ENCODE measurements at regions not wholly inside any gene's neighbourhood (a gene's known extent, or its start where the extent isn't known, plus 50 kb on each side); places are given as distances from the start of the nearest gene placed in this dataset.
"Not testable (repeated sequence)": the region's sequence is repeated elsewhere in the genome, so short reads cannot be mapped to it uniquely, and the experiment has no call there.

DNA sequence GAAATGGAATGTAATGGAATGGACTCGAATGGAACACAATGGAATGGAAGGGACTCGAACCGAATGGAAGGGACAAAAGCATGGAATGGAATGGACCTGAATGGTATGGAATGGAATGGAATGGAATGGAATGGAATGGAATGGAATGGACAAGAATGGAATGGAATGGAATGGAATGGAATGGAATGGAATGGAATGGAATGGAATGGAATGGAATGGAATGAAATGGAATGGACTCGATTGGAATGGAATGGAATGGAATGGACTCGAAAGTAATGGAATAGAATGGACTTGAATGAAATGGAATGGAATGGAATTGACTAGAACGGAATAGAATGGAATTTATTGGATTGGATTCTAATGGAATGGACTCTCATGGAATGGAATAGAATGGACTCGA, 245.5 kb downstream of the CCT8L2 start:
- intact Hi-C loops (cut with micrococcal nuclease; ENCODE audit: unreplicated experiment); H3K4me3 ChIP-seq (ENCODE audit: low read depth in 2 of 2, low read length in 2 of 2); H3K4me1 ChIP-seq (ENCODE audit: control insufficient read depth, insufficient read depth, low read length); H3K36me3 ChIP-seq (ENCODE audit: control insufficient read depth, insufficient read depth, low read length); H3K9me3 ChIP-seq (ENCODE audit: control insufficient read depth, insufficient read depth, low read depth, low read length); H3K27ac ChIP-seq (ENCODE audit: low read length); ATAC-seq; H3K27me3 ChIP-seq (ENCODE audit: control insufficient read depth, insufficient read depth, low read length); CTCF ChIA-PET; POLR2A ChIA-PET; BruUV-seq (replicated peaks); in situ Hi-C loops (cut with HindIII; ENCODE audit: low pct_unique_long_range_greater_than_20kb, low sequenced_read_pairs); DNase-seq (ENCODE audit: low read depth, low spot score): not testable (repeated sequence)

DNA sequence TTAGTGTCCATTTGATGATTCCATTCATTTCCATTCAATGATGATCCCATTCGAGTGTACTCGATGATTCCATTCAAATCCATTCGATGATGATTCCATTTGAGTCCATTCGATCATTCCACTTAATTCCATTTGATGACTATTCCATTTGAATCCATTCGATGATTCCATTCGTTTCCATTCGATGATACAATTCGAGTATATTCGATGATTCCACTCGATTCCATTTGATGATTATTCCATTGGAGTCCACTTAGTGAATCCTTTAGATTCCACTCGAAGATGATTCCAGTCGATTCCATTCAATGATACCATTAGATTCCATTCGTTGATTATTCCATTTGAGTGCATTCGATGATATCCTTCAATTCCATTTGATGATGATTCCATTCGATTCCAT, 277.0 kb downstream of the CCT8L2 start:
- H3K27ac ChIP-seq (ENCODE audit: low read length); ATAC-seq; BruUV-seq (replicated peaks); DNase-seq (ENCODE audit: low read depth, low spot score); POLR2A ChIA-PET; H3K4me3 ChIP-seq (ENCODE audit: low read depth in 2 of 2, low read length in 2 of 2); H3K4me1 ChIP-seq (ENCODE audit: control insufficient read depth, insufficient read depth, low read length); in situ Hi-C loops (cut with HindIII; ENCODE audit: low pct_unique_long_range_greater_than_20kb, low sequenced_read_pairs); H3K27me3 ChIP-seq (ENCODE audit: control insufficient read depth, insufficient read depth, low read length); H3K36me3 ChIP-seq (ENCODE audit: control insufficient read depth, insufficient read depth, low read length); CTCF ChIA-PET; H3K9me3 ChIP-seq (ENCODE audit: control insufficient read depth, insufficient read depth, low read depth, low read length); intact Hi-C loops (cut with micrococcal nuclease; ENCODE audit: unreplicated experiment): not testable (repeated sequence)

All from Panc1 (cell line).